ENCODE measurements at regions not wholly inside any gene's neighbourhood (a gene's known extent, or its start where the extent isn't known, plus 50 kb on each side); places are given as distances from the start of the nearest gene placed in this dataset.

GRCh38 chr1:91601554-91602376 lies 101.1 kb downstream of the CDC7 start:
- TF ChIP-seq, protein P1, sequence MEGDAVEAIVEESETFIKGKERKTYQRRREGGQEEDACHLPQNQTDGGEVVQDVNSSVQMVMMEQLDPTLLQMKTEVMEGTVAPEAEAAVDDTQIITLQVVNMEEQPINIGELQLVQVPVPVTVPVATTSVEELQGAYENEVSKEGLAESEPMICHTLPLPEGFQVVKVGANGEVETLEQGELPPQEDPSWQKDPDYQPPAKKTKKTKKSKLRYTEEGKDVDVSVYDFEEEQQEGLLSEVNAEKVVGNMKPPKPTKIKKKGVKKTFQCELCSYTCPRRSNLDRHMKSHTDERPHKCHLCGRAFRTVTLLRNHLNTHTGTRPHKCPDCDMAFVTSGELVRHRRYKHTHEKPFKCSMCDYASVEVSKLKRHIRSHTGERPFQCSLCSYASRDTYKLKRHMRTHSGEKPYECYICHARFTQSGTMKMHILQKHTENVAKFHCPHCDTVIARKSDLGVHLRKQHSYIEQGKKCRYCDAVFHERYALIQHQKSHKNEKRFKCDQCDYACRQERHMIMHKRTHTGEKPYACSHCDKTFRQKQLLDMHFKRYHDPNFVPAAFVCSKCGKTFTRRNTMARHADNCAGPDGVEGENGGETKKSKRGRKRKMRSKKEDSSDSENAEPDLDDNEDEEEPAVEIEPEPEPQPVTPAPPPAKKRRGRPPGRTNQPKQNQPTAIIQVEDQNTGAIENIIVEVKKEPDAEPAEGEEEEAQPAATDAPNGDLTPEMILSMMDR (conservative IDR thresholded peaks at IDR 0.05; ENCODE audit: low read depth, low read length), result no peak
- no peak for TF ChIP-seq EZH2 (IDR thresholded peaks at IDR 0.05; ENCODE audit: borderline replicate concordance, low read depth, low read length, poor library complexity, severe bottlenecking)

Measured in A673 (cell line).